Activated CD4-positive, alpha-beta T cell treated with anti-CD3 and anti-CD28 coated beads, Interleukin-2, amount 10 ng/mL, durations not matched to agents 24 days and 14 days (primary cell): ENCODE measurements at regions not wholly inside any gene's neighbourhood (a gene's known extent, or its start where the extent isn't known, plus 50 kb on each side); places are given as distances from the start of the nearest gene placed in this dataset.

Experiments
- DNase-seq: peaks from one replicate; pipeline ENCODE4 v3.0.0; 2022
- H3K27ac Mint-ChIP-seq: one replicate; pipeline ENCODE4 v1.8.0; 2022; ENCODE audit warnings: mild to moderate bottlenecking, mixed read lengths
- H3K27me3 Mint-ChIP-seq: one replicate; pipeline ENCODE4 v1.8.0; 2022; ENCODE audit warnings: mixed read lengths
- H3K36me3 Mint-ChIP-seq: one replicate; pipeline ENCODE4 v1.8.0; 2022; ENCODE audit warnings: low read depth, mild to moderate bottlenecking, mixed read lengths
- H3K4me1 Mint-ChIP-seq: one replicate; pipeline ENCODE4 v1.8.0; 2021; ENCODE audit warnings: mixed read lengths
- H3K4me3 Mint-ChIP-seq: one replicate; pipeline ENCODE4 v1.8.0; 2022; ENCODE audit warnings: mild to moderate bottlenecking, moderate library complexity, mixed read lengths
- H3K9me3 Mint-ChIP-seq: one replicate; pipeline ENCODE4 v1.8.0; 2021; ENCODE audit warnings: mixed read lengths
- intact Hi-C: fragments of 100-400 bp; cut with micrococcal nuclease; formaldehyde crosslinking; loops from one replicate; pipeline ENCODE4 v1.15.1; 2023

DNA sequence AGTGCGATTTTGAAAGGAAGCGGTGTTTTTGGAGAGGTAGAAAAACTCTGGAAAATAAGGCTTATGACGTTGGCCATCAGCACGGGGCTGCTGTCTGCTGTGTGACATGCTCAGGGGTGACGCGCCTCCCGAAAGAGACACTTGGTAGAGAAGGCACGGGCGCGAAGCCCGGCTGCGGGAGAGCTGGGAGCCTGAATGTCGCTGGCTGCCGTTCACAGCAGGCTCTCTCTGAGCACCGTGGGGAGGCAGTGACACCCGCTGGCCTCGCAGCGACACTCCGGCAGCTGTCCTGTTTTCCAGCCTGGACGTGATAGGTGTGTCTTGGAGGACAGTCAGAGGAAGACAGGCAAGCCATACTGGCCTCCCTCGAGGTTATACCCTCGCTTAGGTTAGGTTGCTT lies 759.1 kb upstream of the RBFOX1 start:
- intact Hi-C loops, result no loop called here
- H3K27ac Mint-ChIP-seq, result no peak overlapping the region
- no peaks in the 10 kb centered on the region for H3K4me1 Mint-ChIP-seq
- no peak for DNase-seq
- no peaks in the 10 kb centered on the region for H3K27me3 Mint-ChIP-seq
- no peaks in the 10 kb centered on the region for H3K36me3 Mint-ChIP-seq
- H3K9me3 Mint-ChIP-seq, result peaks cover 9% of the 10 kb centered on the region
- no peak overlapping the region for H3K4me3 Mint-ChIP-seq

DNA sequence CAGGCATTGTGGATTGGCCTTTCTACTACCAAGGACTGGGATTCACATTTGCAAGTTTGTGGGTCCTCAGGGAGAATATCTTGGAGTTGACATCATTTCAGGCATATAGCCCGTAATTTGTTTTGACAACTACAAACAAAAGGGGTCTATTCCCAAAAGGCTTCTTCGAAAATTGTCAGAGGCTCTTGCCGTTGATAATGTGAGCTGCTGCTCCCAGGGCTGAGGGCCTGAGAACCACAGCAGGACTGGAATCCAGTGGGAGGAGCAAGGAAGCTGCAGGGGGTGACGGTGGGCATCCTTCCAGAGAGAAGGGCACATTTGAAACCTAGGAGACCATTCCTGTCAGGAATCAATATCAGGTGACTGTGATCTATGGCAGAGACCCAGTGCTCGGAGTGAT lies 761.6 kb upstream of the RBFOX1 start:
- Mint-ChIP-seq H3K36me3 (no peaks in the 10 kb centered on the region), H3K9me3 (peaks cover 7% of the 10 kb centered on the region), H3K27me3 (no peaks in the 10 kb centered on the region), H3K4me3 (no peak overlapping the region), H3K27ac (no peak overlapping the region), H3K4me1 (no peaks in the 10 kb centered on the region)
- intact Hi-C loops, result no loop called here
- DNase-seq, result no peak

GRCh38 chr16:6570530-6570929 lies 762.1 kb upstream of the RBFOX1 start:
- Mint-ChIP-seq H3K27ac (no peak overlapping the region), H3K9me3 (peaks cover 7% of the 10 kb centered on the region), H3K4me3 (no peak overlapping the region), H3K27me3 (no peaks in the 10 kb centered on the region), H3K4me1 (no peaks in the 10 kb centered on the region), H3K36me3 (no peaks in the 10 kb centered on the region)
- no peak for DNase-seq
- intact Hi-C loops, result no loop called here

DNA sequence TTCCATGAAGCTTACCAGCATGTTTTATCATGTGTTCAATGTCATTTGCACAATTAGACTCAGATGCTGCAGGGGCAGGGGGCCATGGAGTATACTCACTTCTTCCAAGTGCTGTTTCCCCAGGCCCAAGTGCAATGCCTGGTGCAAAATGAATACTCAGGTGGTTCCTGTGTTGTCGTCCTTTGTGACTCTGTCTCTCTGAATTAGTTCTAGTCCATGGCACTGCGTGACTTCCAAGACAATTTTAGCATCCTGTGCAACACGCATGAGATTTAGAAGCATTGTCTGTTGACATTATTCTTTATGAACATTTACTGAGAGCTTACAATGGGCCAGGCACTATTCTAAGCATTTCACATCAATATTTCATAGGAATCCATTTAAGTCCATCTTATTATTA lies 769.7 kb upstream of the RBFOX1 start:
- Mint-ChIP-seq H3K27me3 (no peaks in the 10 kb centered on the region), H3K4me3 (no peak overlapping the region), H3K9me3 (no peaks in the 10 kb centered on the region), H3K27ac (no peak overlapping the region), H3K36me3 (no peaks in the 10 kb centered on the region), H3K4me1 (no peaks in the 10 kb centered on the region)
- no peak for DNase-seq
- intact Hi-C loops, result no loop called here

DNA sequence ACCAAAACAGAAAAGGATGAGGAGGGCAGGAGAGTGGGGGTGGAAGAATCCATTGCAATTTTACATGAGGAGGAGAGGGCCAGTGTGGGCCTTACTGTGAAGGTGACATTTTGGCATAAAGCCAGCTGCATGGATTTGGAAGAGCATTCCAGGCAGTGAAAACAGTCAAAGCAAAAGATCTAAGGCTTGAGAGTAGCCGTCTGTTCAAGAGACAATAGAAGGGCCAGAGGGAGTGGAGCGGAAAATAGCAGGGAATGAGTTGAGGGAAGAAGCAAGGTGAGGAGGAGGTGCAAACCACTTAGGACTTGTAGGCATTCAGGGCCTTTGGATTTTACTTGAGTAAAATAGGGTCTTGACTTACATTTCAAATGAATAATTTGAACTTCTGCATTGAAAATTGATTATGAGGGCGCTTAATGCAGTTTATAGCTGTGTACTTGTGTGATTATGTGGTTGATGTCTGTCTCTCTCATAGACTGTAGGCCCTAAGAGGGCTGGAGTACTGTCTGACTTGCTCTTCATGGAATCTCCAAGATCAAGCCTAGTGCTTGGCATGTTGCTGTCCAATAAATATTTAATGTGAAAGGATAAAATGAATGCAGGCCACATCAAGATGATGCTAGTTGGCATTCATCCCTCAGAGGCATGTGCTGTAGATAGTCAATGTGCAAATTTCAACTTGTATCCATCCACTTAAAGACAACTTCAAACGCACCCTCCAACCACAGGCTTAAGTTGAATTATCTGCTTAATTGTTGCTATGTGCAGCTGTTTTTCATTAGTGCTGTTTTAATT lies 772.1 kb upstream of the RBFOX1 start:
- intact Hi-C loops, result no loop called here
- Mint-ChIP-seq H3K27ac (no peak overlapping the region), H3K9me3 (peaks cover 4% of the 10 kb centered on the region), H3K36me3 (no peaks in the 10 kb centered on the region), H3K4me3 (no peak overlapping the region), H3K27me3 (no peaks in the 10 kb centered on the region), H3K4me1 (no peaks in the 10 kb centered on the region)
- DNase-seq, result no peak

- no peak overlapping the region for H3K27ac Mint-ChIP-seq
- H3K36me3 Mint-ChIP-seq, result no peaks in the 10 kb centered on the region
- peaks cover 4% of the 10 kb centered on the region for H3K9me3 Mint-ChIP-seq
- intact Hi-C loops, result no loop called here
- no peaks in the 10 kb centered on the region for H3K27me3 Mint-ChIP-seq
- no peak overlapping the region for H3K4me3 Mint-ChIP-seq
- DNase-seq, result no peak
- no peaks in the 10 kb centered on the region for H3K4me1 Mint-ChIP-seq
Measured at GRCh38 chr16:6558661-6559060, 774.0 kb upstream of the RBFOX1 start.

DNA sequence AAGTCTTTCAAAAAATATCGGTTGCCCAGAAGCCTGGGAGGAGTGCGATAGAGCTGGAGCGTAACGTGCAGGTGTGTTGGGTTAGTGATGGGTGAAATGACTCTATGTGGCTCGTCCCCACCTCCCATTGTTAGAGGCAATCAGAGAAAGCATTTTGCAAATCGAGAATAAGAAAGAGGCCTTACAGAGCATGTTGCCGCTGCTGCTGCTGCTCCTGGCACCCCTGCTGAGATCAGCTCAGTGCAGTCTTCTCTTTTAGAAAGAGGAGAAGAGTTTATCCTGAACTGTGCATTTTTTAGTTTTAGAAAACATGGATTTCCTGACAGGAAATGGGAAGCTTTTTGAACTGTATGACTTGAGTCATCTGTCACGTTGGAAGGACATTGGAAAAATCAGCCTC lies 774.5 kb upstream of the RBFOX1 start:
- no peak for DNase-seq
- Mint-ChIP-seq H3K27me3 (no peaks in the 10 kb centered on the region), H3K9me3 (peaks cover 4% of the 10 kb centered on the region), H3K36me3 (no peaks in the 10 kb centered on the region), H3K27ac (no peak overlapping the region), H3K4me1 (no peaks in the 10 kb centered on the region), H3K4me3 (no peak overlapping the region)
- intact Hi-C loops, result no loop called here

DNA sequence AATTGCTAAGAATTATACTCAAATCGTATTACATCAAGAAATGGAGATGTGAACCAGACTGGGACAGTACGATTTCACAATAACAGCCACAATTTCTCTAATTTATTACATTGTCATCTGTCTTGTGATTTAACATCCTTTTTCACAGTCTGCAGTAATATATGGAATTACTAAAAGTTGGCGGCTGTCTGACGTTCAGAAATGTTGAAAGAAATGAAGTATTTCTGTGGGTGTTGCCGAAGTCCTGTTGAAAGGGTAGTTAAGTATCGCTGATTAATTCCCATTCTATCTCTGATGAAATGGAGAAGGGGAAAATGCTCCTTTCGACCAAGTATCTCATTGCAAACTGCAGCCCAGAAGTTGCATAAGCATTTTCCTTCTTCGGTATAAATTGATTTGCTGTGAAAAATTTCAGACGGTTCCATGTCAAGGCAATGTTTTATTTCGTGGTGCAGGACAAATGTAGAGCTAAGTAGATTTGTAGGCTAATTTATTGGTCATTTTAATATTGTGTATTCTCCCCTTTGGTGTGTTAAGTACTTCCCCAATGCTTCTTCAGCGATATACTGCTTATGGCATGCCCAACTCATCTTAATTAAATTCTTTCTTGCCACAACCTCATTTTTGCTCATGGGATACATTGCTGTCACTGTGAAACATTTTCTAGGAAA lies 775.2 kb upstream of the RBFOX1 start:
- no peak for DNase-seq
- no peak overlapping the region for H3K4me3 Mint-ChIP-seq
- no peaks in the 10 kb centered on the region for H3K4me1 Mint-ChIP-seq
- no peaks in the 10 kb centered on the region for H3K36me3 Mint-ChIP-seq
- H3K27ac Mint-ChIP-seq, result no peak overlapping the region
- intact Hi-C loops, result no loop called here
- H3K27me3 Mint-ChIP-seq, result no peaks in the 10 kb centered on the region
- peaks cover 4% of the 10 kb centered on the region for H3K9me3 Mint-ChIP-seq

DNA sequence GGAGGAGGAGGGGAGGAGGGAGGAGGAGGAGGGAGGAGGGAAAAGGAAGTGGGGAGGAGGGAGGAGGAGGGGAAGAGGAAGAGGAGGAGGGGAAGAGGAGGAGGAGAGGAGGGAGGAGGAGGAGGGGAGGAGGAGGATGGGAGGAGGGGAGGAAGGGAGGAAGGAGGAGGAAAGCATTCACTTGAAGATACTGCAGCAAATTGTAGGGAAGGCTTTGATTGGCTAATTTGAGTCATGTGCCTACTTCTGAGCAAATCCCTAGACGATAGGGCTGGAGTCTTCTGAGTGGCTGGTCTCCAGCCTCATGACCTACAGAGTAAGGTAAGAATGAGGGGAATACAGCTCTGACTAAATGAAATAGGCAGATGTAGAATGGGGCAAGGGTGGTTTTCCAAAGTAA lies 783.2 kb upstream of the RBFOX1 start:
- Mint-ChIP-seq H3K4me3 (no peak overlapping the region), H3K36me3 (no peaks in the 10 kb centered on the region), H3K4me1 (no peaks in the 10 kb centered on the region), H3K9me3 (peaks cover 8% of the 10 kb centered on the region), H3K27me3 (no peaks in the 10 kb centered on the region), H3K27ac (no peak overlapping the region)
- DNase-seq, result no peak
- intact Hi-C loops, result no loop called here

DNA sequence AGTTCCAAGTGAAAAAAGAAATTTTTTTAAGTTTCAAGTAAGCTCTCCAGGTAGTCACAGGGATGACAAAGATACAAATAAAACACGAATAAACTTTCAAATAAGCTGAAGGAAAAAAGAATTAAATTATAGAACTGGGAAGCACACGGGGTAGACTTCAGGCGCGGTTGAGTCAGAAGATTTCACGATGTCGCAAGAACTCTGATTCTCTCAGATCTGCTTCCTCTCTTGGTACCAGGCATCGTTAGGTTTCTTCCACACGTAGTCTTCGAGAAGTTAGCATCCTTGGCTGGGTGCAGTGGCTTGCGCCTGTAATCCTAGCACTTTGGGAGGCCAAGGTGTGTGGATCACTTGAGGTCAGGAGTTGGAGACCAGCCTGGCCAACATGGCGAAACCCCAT lies 784.1 kb upstream of the RBFOX1 start:
- Mint-ChIP-seq H3K36me3 (no peaks in the 10 kb centered on the region), H3K4me1 (no peaks in the 10 kb centered on the region), H3K27me3 (no peaks in the 10 kb centered on the region), H3K27ac (no peak overlapping the region), H3K9me3 (peaks cover 8% of the 10 kb centered on the region), H3K4me3 (no peak overlapping the region)
- intact Hi-C loops, result no loop called here
- DNase-seq, result no peak

DNA sequence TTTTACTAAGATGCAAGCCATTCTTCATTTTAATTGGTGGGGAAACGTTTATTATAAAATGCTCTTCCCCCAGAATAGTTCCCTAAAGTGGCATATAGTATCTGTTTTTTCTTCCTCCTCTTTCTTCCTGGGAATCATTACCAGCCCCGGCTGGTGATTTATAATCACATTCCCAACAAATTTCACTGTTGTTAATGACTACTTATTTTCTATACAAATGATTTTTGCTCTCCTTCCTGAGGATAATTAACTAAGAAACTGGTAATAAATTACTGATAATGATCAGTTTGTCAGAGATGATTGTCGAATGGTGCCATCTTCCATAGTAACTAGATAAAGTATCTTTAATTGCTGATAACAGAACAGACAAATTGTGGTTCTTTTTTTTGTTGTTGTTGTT lies 785.5 kb upstream of the RBFOX1 start:
- peaks cover 8% of the 10 kb centered on the region for H3K9me3 Mint-ChIP-seq
- no peak overlapping the region for H3K27ac Mint-ChIP-seq
- H3K36me3 Mint-ChIP-seq, result no peaks in the 10 kb centered on the region
- H3K4me1 Mint-ChIP-seq, result no peaks in the 10 kb centered on the region
- DNase-seq, result no peak
- H3K4me3 Mint-ChIP-seq, result no peak overlapping the region
- intact Hi-C loops, result no loop called here
- no peaks in the 10 kb centered on the region for H3K27me3 Mint-ChIP-seq

GRCh38 chr16:6545329-6545728 lies 787.3 kb upstream of the RBFOX1 start:
- H3K27ac Mint-ChIP-seq, result no peak overlapping the region
- no peaks in the 10 kb centered on the region for H3K27me3 Mint-ChIP-seq
- no peaks in the 10 kb centered on the region for H3K4me1 Mint-ChIP-seq
- intact Hi-C loops, result no loop called here
- DNase-seq, result no peak
- peaks cover 5% of the 10 kb centered on the region for H3K9me3 Mint-ChIP-seq
- H3K4me3 Mint-ChIP-seq, result no peak overlapping the region
- H3K36me3 Mint-ChIP-seq, result no peaks in the 10 kb centered on the region

DNA sequence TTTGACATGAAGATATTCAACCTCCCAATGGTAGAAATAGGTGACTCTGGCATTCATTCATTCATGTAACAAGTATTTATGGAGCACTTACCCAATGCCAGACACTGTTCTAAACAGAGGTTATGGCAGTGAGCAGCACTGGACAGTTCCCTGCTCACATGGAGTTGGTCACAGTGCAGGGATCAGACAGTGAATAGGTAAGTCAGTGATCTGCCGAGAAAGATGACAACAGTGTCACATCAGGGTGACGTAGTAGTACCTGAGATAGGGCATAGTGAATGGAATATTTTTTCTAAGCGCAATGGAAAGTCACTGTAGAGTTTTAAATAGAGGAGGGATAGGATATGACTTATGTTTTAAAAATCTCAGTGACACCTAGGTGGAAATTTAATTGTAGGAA lies 791.4 kb upstream of the RBFOX1 start:
- no peaks in the 10 kb centered on the region for H3K36me3 Mint-ChIP-seq
- intact Hi-C loops, result no loop called here
- no peak for DNase-seq
- H3K4me3 Mint-ChIP-seq, result no peak overlapping the region
- H3K9me3 Mint-ChIP-seq, result peaks cover 5% of the 10 kb centered on the region
- no peaks in the 10 kb centered on the region for H3K4me1 Mint-ChIP-seq
- H3K27ac Mint-ChIP-seq, result no peak overlapping the region
- no peaks in the 10 kb centered on the region for H3K27me3 Mint-ChIP-seq

- Mint-ChIP-seq H3K4me1 (no peaks in the 10 kb centered on the region), H3K36me3 (no peaks in the 10 kb centered on the region), H3K27ac (no peak overlapping the region), H3K27me3 (no peaks in the 10 kb centered on the region), H3K4me3 (no peak overlapping the region), H3K9me3 (peaks cover 5% of the 10 kb centered on the region)
- intact Hi-C loops, result no loop called here
- DNase-seq, result no peak
Measured at GRCh38 chr16:6536411-6536810, 796.2 kb upstream of the RBFOX1 start.

DNA sequence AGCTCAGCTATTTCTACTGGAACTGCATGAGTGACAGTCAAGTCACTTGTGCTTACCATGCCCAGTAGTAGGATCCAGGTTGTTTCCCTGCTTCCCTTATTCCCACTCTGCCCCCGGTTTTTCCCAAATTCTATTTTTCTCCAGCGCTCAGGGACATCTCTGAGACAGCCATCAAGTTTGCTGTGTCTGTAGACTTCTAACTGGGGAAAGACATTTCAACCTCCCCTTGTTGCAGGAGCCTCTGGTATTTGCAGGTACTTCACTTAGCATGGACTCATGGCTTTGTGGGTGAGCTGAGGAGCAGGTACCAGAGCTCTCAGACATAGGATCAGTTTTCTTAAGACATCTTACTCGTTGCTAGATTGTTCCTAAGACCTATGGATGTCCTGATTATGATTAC lies 801.6 kb upstream of the RBFOX1 start:
- DNase-seq, result no peak
- no peaks in the 10 kb centered on the region for H3K4me1 Mint-ChIP-seq
- no peak overlapping the region for H3K4me3 Mint-ChIP-seq
- intact Hi-C loops, result no loop called here
- H3K9me3 Mint-ChIP-seq, result peaks cover 12% of the 10 kb centered on the region
- H3K36me3 Mint-ChIP-seq, result no peaks in the 10 kb centered on the region
- no peak overlapping the region for H3K27ac Mint-ChIP-seq
- no peaks in the 10 kb centered on the region for H3K27me3 Mint-ChIP-seq
